ENCODE measurements at regions not wholly inside any gene's neighbourhood (a gene's known extent, or its start where the extent isn't known, plus 50 kb on each side); places are given as distances from the start of the nearest gene placed in this dataset.

DNA sequence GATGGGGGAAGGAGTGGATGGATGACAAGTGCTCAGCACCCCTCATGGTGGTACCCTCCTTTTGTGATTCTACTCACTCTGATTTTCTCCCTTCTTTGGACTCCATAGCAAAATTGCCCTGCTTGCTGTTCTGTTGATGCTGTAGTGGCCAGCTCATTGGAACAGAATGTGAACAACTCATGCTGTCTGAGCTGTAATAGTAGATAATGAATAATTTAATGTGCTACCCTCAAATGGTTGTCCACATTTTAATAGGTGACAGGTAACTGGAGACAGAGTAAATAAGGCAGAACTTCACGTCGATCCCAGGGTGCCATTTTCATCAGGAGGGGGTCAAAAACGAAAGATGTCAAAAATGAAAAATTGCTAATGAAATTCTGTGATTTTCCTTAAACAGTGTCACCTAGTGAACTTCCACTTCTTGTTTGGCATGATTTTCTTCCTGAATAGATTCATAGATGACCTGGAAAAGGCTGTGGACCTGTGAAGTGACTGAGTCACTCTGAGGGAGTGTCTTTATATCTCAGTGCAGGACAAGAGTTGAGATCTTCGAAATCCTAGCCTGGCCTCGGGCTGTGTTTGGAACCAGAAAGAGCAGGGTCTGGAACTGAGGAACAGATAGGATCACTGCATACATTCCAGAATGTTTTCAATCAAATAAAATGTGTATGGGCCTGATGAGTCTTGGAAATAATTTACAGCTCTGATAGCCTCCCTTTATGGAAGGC is 270.2 kb downstream of the PSAT1 start:
- H3K27ac Mint-ChIP-seq, result no peak overlapping the region
- DNase-seq (no peak), ATAC-seq (no peak)
- no peak overlapping the region for H3K4me3 Mint-ChIP-seq
- no peaks in the 10 kb centered on the region for H3K9me3 Mint-ChIP-seq (ENCODE audit: low read depth)
- no peaks in the 10 kb centered on the region for H3K36me3 Mint-ChIP-seq (ENCODE audit: low read depth)
- ChIA-PET POLR2A (no interaction called here), CTCF (no interaction called here)
- intact Hi-C loops (cut with DNase I, micrococcal nuclease), result no loop called here
- no peaks in the 10 kb centered on the region for H3K4me1 Mint-ChIP-seq
- H3K27me3 Mint-ChIP-seq, result peaks cover 2% of the 10 kb centered on the region

DNA sequence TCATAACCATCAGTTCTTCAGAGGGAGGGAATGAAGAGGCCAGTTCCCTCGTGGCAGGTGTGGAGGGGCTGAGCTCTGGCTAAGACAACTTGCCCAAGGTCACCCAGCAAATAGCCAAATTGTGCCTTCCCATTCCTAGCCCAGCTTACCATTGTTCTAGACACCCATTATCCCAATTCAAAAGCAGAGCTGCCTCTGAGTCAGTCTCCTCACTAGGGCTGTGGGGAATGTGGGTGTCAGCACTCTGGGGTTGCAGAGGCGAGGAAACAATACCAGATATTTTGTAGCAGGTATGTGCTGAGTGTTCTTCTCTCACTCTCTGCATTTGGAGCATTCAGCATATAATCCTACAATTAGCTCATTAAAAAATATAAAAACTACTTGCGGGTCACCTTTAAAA is 270.8 kb downstream of the PSAT1 start:
- Mint-ChIP-seq H3K36me3 (ENCODE audit: low read depth) (no peaks in the 10 kb centered on the region), H3K4me1 (no peaks in the 10 kb centered on the region), H3K4me3 (no peak overlapping the region), H3K9me3 (ENCODE audit: low read depth) (no peaks in the 10 kb centered on the region), H3K27me3 (peaks cover 2% of the 10 kb centered on the region), H3K27ac (no peak overlapping the region)
- intact Hi-C loops (cut with DNase I, micrococcal nuclease), result no loop called here
- ChIA-PET POLR2A (interaction anchor here (0.6 kb wide), 1 partner anchor 1262 kb away, joined by 3 read pairs; no protein-coding TSS in a partner anchor), CTCF (no interaction called here)
- DNase-seq (no peak), ATAC-seq (no peak)

DNA sequence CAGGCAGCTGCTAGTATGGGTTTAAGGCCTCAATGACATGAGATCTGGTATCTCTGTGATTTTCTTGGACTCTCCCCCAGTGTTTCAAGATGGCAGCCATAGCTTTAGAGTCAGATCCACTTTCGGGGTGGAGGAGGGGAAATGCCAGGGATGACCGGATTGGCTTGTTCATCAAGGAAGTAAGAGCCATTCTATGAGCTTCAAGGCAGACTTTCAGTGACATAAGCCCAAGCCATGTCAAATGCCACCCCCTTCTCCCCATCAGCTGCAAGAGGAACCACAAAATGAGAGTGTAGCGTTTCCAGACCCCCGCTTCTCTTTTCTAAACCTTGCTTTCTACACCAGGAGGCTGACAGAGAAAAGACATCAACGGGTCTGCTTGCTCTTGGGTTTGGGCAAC is 271.8 kb downstream of the PSAT1 start:
- POLR2A ChIA-PET, result no interaction called here
- no peak for ATAC-seq
- intact Hi-C loops (cut with DNase I, micrococcal nuclease), result no loop called here

GRCh38 chr9:78572266-78572665 is 275.3 kb downstream of the PSAT1 start:
- no peak for DNase-seq
- Mint-ChIP-seq H3K27ac (no peak overlapping the region), H3K9me3 (ENCODE audit: low read depth) (no peaks in the 10 kb centered on the region), H3K4me3 (no peak overlapping the region), H3K4me1 (no peaks in the 10 kb centered on the region), H3K27me3 (peaks cover 3% of the 10 kb centered on the region), H3K36me3 (ENCODE audit: low read depth) (no peaks in the 10 kb centered on the region)
- POLR2A ChIA-PET, result no interaction called here
- ATAC-seq, result no peak
- CTCF ChIA-PET, result no interaction called here
- intact Hi-C loops (cut with DNase I, micrococcal nuclease), result no loop called here

More for the DNA sequence above, 271.8 kb downstream of the PSAT1 start:
- DNase-seq, result no peak
- Mint-ChIP-seq H3K27me3 (peaks cover 2% of the 10 kb centered on the region), H3K27ac (no peak overlapping the region), H3K4me1 (no peaks in the 10 kb centered on the region), H3K36me3 (ENCODE audit: low read depth) (no peaks in the 10 kb centered on the region), H3K9me3 (ENCODE audit: low read depth) (no peaks in the 10 kb centered on the region), H3K4me3 (no peak overlapping the region)
- CTCF ChIA-PET, result interaction anchor here (0.6 to 1.2 kb wide), 2 partner anchors 8 to 136 kb away, joined by 3 read pairs; no protein-coding TSS in a partner anchor

DNA sequence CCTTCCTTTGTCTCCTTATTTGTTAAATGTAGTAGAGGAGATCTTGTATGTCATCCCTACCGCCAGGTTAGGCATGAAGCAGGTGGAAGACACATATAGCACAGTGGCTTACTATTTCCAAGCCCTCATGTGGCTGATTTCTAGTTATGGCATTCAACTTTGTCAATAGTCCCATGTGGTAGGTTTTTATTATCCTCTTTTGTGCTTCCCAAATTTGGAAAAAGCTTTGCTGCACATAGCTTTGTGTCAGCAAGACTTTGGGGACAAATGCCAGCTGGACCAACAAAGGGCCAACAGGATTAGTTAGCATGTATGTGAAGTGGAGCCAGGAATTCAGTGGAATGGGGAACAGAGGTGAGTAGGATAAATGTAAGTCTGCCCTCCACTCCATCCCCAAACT is 276.3 kb downstream of the PSAT1 start:
- peaks cover 4% of the 10 kb centered on the region for H3K27me3 Mint-ChIP-seq

DNA sequence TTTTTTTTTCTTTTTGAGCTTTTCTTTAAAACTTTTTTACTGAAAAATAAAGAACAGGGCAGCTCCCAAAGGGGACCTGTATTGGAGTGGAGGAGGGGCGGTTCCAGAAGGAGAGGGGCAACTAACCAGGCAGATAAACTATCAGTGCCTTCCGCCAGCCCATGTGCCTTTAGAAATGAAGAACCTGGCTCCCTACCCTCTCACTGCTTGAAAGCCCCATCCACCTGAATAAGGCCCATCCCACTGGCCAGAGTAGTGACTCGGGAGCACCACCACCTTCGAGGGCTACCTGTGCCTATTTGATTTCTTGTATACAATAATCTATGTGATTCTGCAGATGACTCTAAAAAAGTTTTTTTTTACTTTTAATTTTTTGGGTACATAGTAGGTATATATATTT is 276.7 kb downstream of the PSAT1 start:
- H3K4me3 Mint-ChIP-seq, result no peak overlapping the region
- DNase-seq (no peak), ATAC-seq (no peak)
- intact Hi-C loops (cut with DNase I, micrococcal nuclease), result no loop called here
- CTCF ChIA-PET, result no interaction called here
- POLR2A ChIA-PET, result no interaction called here
- H3K36me3 Mint-ChIP-seq (ENCODE audit: low read depth), result no peaks in the 10 kb centered on the region
- H3K27ac Mint-ChIP-seq, result no peak overlapping the region
- no peaks in the 10 kb centered on the region for H3K4me1 Mint-ChIP-seq
- peaks cover 7% of the 10 kb centered on the region for H3K27me3 Mint-ChIP-seq
- H3K9me3 Mint-ChIP-seq (ENCODE audit: low read depth), result no peaks in the 10 kb centered on the region

More for the DNA sequence above, 276.3 kb downstream of the PSAT1 start:
- no peaks in the 10 kb centered on the region for H3K9me3 Mint-ChIP-seq (ENCODE audit: low read depth)
- H3K4me1 Mint-ChIP-seq, result no peaks in the 10 kb centered on the region
- H3K27ac Mint-ChIP-seq, result no peak overlapping the region
- H3K4me3 Mint-ChIP-seq, result no peak overlapping the region
- POLR2A ChIA-PET, result no interaction called here
- H3K36me3 Mint-ChIP-seq (ENCODE audit: low read depth), result no peaks in the 10 kb centered on the region
- no peak for DNase-seq
- intact Hi-C loops (cut with DNase I, micrococcal nuclease), result no loop called here
- CTCF ChIA-PET, result no interaction called here
- no peak for ATAC-seq

- Mint-ChIP-seq H3K4me1 (no peaks in the 10 kb centered on the region), H3K27me3 (peaks cover 7% of the 10 kb centered on the region), H3K36me3 (ENCODE audit: low read depth) (no peaks in the 10 kb centered on the region), H3K9me3 (ENCODE audit: low read depth) (no peaks in the 10 kb centered on the region), H3K27ac (no peak overlapping the region), H3K4me3 (no peak overlapping the region)
- intact Hi-C loops (cut with DNase I, micrococcal nuclease), result no loop called here
- POLR2A ChIA-PET, result no interaction called here
- DNase-seq, result no peak
- CTCF ChIA-PET, result no interaction called here
- ATAC-seq, result no peak
These were observed 277.6 kb downstream of the PSAT1 start for GRCh38 chr9:78574354-78575045.

- Mint-ChIP-seq H3K36me3 (ENCODE audit: low read depth) (no peaks in the 10 kb centered on the region), H3K4me1 (no peaks in the 10 kb centered on the region), H3K27me3 (peaks cover 5% of the 10 kb centered on the region), H3K4me3 (no peak overlapping the region), H3K9me3 (ENCODE audit: low read depth) (no peaks in the 10 kb centered on the region), H3K27ac (no peak overlapping the region)
- ChIA-PET POLR2A (no interaction called here), CTCF (no interaction called here)
- no peak for ATAC-seq
- no peak for DNase-seq
- intact Hi-C loops (cut with DNase I, micrococcal nuclease), result no loop called here
These were observed 278.2 kb downstream of the PSAT1 start for GRCh38 chr9:78575081-78575480.

DNA sequence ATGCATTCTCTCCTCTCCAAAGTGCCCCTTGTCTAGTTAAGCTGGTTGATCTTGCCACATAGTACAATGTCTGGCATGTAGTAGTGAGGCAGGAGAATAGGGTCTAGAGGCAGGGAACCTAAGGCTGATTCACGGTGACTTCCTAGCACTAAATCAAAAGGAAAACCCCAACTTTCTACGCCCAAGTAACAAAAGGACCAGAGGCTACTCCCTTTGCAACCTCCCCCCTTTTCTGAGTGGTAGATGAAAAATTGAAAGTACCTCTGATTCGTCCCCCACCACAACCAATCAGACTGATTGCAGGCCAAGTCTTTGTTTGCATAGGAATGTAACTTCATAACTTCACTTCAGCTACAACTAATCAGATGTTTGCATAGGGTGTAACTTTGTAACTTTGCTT is 278.8 kb downstream of the PSAT1 start:
- ChIA-PET POLR2A (no interaction called here), CTCF (no interaction called here)
- Mint-ChIP-seq H3K9me3 (ENCODE audit: low read depth) (no peaks in the 10 kb centered on the region), H3K36me3 (ENCODE audit: low read depth) (no peaks in the 10 kb centered on the region), H3K4me1 (no peaks in the 10 kb centered on the region), H3K4me3 (no peak overlapping the region), H3K27ac (no peak overlapping the region), H3K27me3 (peaks cover 5% of the 10 kb centered on the region)
- DNase-seq (no peak), ATAC-seq (no peak)
- intact Hi-C loops (cut with DNase I, micrococcal nuclease), result no loop called here

- Mint-ChIP-seq H3K9me3 (ENCODE audit: low read depth) (no peaks in the 10 kb centered on the region), H3K36me3 (ENCODE audit: low read depth) (no peaks in the 10 kb centered on the region), H3K4me1 (no peaks in the 10 kb centered on the region), H3K27me3 (peaks cover 7% of the 10 kb centered on the region), H3K27ac (no peak overlapping the region), H3K4me3 (no peak overlapping the region)
- intact Hi-C loops (cut with DNase I, micrococcal nuclease), result no loop called here
- DNase-seq (no peak), ATAC-seq (no peak)
- ChIA-PET CTCF (no interaction called here), POLR2A (interaction anchor here (0.5 kb wide), 1 partner anchor 24 kb away, joined by 3 read pairs; no protein-coding TSS in a partner anchor)
These were observed 280.4 kb downstream of the PSAT1 start for GRCh38 chr9:78577156-78577906.

GRCh38 chr9:78578072-78578471 is 281.1 kb downstream of the PSAT1 start:
- peaks cover 10% of the 10 kb centered on the region for H3K27me3 Mint-ChIP-seq
- ATAC-seq, result no peak
- no peak for DNase-seq
- H3K4me1 Mint-ChIP-seq, result no peaks in the 10 kb centered on the region
- H3K27ac Mint-ChIP-seq, result no peak overlapping the region
- no peaks in the 10 kb centered on the region for H3K9me3 Mint-ChIP-seq (ENCODE audit: low read depth)
- POLR2A ChIA-PET, result interaction anchor here (0.5 kb wide), 1 partner anchor 25 kb away, joined by 3 read pairs; no protein-coding TSS in a partner anchor
- no peak overlapping the region for H3K4me3 Mint-ChIP-seq
- no peaks in the 10 kb centered on the region for H3K36me3 Mint-ChIP-seq (ENCODE audit: low read depth)
- intact Hi-C loops (cut with DNase I, micrococcal nuclease), result no loop called here
- CTCF ChIA-PET, result no interaction called here

DNA sequence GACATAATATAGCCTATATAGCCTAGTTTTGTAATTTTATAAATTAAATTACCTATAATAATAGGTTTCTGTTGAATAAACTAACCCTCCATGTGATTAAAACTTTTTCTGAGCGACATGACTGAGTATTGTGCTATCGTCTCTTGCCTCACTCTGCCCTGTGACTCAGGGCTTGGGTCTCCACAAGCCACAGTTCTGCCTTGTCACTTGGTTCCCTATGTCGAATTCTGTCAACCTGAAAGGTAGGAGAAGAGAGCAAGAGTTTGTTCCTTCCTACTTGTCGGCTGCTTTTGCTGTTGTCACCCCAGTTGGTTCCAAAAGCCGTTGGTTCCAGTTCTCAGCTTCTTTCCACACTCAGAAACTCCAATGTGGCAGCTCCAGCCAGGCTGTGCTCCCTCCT is 285.9 kb downstream of the PSAT1 start:
- ChIA-PET CTCF (no interaction called here), POLR2A (no interaction called here)
- H3K36me3 Mint-ChIP-seq (ENCODE audit: low read depth), result no peaks in the 10 kb centered on the region
- no peak overlapping the region for H3K4me3 Mint-ChIP-seq
- no peak for ATAC-seq
- no peak for DNase-seq
- H3K4me1 Mint-ChIP-seq, result no peaks in the 10 kb centered on the region
- H3K27ac Mint-ChIP-seq, result no peak overlapping the region
- peaks cover 13% of the 10 kb centered on the region for H3K27me3 Mint-ChIP-seq
- H3K9me3 Mint-ChIP-seq (ENCODE audit: low read depth), result peaks cover 3% of the 10 kb centered on the region
- intact Hi-C loops (cut with DNase I, micrococcal nuclease), result no loop called here
